PC-9 (cell line): ENCODE measurements at regions not wholly inside any gene's neighbourhood (a gene's known extent, or its start where the extent isn't known, plus 50 kb on each side); places are given as distances from the start of the nearest gene placed in this dataset.
"Not testable (repeated sequence)": the region's sequence is repeated elsewhere in the genome, so short reads cannot be mapped to it uniquely, and the experiment has no call there.

Experiments used
- BruUV-seq: library from RNA; stranded (reverse); fragments of 400-500 nt; replicated peaks from 2 replicates; lab custom pipeline; 2021; lab: Mats Ljungman, UMichigan
- CTCF ChIA-PET: fragments of 300-600 bp; sonication (Branson Sonifier 250); formaldehyde crosslinking; loops from one replicate; lab custom pipeline; 2022; ENCODE audit warnings: antibody characterized with exemption; lab: Charles Lee
- POLR2A ChIA-PET: fragments of 300-600 bp; sonication (Branson Sonifier 250); formaldehyde crosslinking; loops from one replicate; lab custom pipeline; 2022; ENCODE audit warnings: antibody characterized with exemption; ENCODE audit not compliant: unreplicated experiment; lab: Charles Lee
- DNase-seq, 2 experiments: peaks; one replicate each; pipeline versions ENCODE4 v3.0.0 to v3.0.0-alpha.2; 2015 to 2022; ENCODE audit warnings: mixed read lengths in 1 of 2
- H2AFZ ChIP-seq: fragments of 200-600 bp; sonication (generic); 2 replicates; pipeline ENCODE4 v1.8.1; 2017; ENCODE audit warnings: antibody characterized with exemption
- H3F3A ChIP-seq: fragments of 200-600 bp; sonication (generic); 2 replicates; pipeline ENCODE4 v1.8.1; 2017; ENCODE audit warnings: antibody characterized with exemption, mild to moderate bottlenecking, low read depth; ENCODE audit not compliant: insufficient read depth
- H3K27ac ChIP-seq: fragments of 200-600 bp; sonication (generic); 2 replicates; pipeline ENCODE4 v1.6.1; 2016; ENCODE audit warnings: mixed run types
- H3K27me3 ChIP-seq: fragments of 200-600 bp; sonication (generic); 2 replicates; pipeline ENCODE4 v1.6.1; 2016; ENCODE audit warnings: low read depth, mixed run types; ENCODE audit not compliant: insufficient read depth
- H3K36me3 ChIP-seq: fragments of 200-600 bp; sonication (generic); 2 replicates; pipeline ENCODE4 v1.6.1; 2016; ENCODE audit warnings: low read depth, mixed run types
- H3K4me1 ChIP-seq: fragments of 200-600 bp; sonication (generic); replicated peaks from 2 replicates; pipeline ENCODE4 v1.6.1; 2016; ENCODE audit warnings: mixed run types; ENCODE audit not compliant: insufficient read depth
- H3K4me2 ChIP-seq: fragments of 200-600 bp; sonication (generic); 2 replicates; pipeline ENCODE4 v1.6.1; 2017; ENCODE audit warnings: mixed run types
- H3K4me3 ChIP-seq: fragments of 200-600 bp; sonication (generic); 2 replicates; pipeline ENCODE4 v1.6.1; 2016; ENCODE audit warnings: mixed run types
- H3K79me2 ChIP-seq: fragments of 200-600 bp; sonication (generic); 2 replicates; pipeline ENCODE4 v1.6.1; 2017; ENCODE audit warnings: low read depth, mixed run types
- H3K9me2 ChIP-seq: fragments of 200-600 bp; sonication (generic); 2 replicates; pipeline ENCODE4 v1.8.1; 2017; ENCODE audit warnings: mild to moderate bottlenecking; ENCODE audit not compliant: insufficient read depth
- H3K9me3 ChIP-seq: fragments of 200-600 bp; sonication (generic); 2 replicates; pipeline ENCODE4 v1.8.1; 2016; ENCODE audit warnings: low read depth; ENCODE audit not compliant: insufficient read depth
- H4K20me1 ChIP-seq: fragments of 200-600 bp; sonication (generic); 2 replicates; pipeline ENCODE4 v1.8.1; 2017; ENCODE audit not compliant: insufficient read depth
- EZH2 ChIP-seq: fragments of 200-600 bp; sonication (generic); IDR thresholded peaks from 2 replicates; pipeline ENCODE4 v1.8.0; 2017; ENCODE audit warnings: antibody characterized with exemption, low read depth
- intact Hi-C: fragments of 100-400 bp; cut with micrococcal nuclease; formaldehyde crosslinking; loops from one replicate; pipeline ENCODE4 v1.10.0; 2022; ENCODE audit not compliant: unreplicated experiment
- TF ChIP-seq, protein P1 (sequence below): fragments of 200-600 bp; sonication (generic); conservative IDR thresholded peaks from 2 replicates; pipeline ENCODE4 v1.6.1; 2017; ENCODE audit warnings: mixed run types, antibody characterized with exemption, mild to moderate bottlenecking, moderate library complexity

DNA sequence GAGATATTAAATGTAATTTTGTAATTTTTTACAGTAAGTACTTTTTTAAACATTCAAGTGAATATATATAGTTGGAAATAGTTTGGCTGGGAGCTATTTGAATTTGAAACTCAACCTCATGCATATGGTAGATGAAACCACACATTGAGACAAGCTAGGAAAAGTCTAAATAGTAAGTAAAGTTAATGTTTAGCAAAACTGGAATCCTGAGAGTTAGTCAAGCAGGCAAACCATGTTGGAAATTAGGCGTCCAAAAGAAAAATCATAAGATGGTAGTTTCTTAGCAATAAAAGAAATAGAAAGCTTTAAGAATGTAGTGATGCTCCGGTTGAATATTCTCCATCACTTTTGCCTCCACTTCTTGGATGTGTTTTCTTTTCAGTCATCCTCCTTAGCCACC, 657.1 kb upstream of the CDH10 start:
- no peak for TF ChIP-seq EZH2
- TF ChIP-seq, protein P1, sequence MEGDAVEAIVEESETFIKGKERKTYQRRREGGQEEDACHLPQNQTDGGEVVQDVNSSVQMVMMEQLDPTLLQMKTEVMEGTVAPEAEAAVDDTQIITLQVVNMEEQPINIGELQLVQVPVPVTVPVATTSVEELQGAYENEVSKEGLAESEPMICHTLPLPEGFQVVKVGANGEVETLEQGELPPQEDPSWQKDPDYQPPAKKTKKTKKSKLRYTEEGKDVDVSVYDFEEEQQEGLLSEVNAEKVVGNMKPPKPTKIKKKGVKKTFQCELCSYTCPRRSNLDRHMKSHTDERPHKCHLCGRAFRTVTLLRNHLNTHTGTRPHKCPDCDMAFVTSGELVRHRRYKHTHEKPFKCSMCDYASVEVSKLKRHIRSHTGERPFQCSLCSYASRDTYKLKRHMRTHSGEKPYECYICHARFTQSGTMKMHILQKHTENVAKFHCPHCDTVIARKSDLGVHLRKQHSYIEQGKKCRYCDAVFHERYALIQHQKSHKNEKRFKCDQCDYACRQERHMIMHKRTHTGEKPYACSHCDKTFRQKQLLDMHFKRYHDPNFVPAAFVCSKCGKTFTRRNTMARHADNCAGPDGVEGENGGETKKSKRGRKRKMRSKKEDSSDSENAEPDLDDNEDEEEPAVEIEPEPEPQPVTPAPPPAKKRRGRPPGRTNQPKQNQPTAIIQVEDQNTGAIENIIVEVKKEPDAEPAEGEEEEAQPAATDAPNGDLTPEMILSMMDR, result no peak
- Histone ChIP-seq H3K36me3 (no peaks in the 10 kb centered on the region), H3K4me2 (no peak overlapping the region), H3K79me2 (no peaks in the 10 kb centered on the region), H3K4me3 (no peak overlapping the region), H3K27me3 (no peaks in the 10 kb centered on the region), H3K4me1 (no peaks in the 10 kb centered on the region), H2AFZ (no peak overlapping the region), H3K27ac (no peak overlapping the region), H3K9me2 (no peaks in the 10 kb centered on the region), H3F3A (no peaks in the 10 kb centered on the region), H3K9me3 (no peaks in the 10 kb centered on the region), H4K20me1 (no peaks in the 10 kb centered on the region)
- intact Hi-C loops, result no loop called here
- CTCF ChIA-PET, result no interaction called here
- BruUV-seq, result no TSS peak
- POLR2A ChIA-PET, result no interaction called here
- peak in 1 of 2 experiments; percentile 24 for DNase-seq

DNA sequence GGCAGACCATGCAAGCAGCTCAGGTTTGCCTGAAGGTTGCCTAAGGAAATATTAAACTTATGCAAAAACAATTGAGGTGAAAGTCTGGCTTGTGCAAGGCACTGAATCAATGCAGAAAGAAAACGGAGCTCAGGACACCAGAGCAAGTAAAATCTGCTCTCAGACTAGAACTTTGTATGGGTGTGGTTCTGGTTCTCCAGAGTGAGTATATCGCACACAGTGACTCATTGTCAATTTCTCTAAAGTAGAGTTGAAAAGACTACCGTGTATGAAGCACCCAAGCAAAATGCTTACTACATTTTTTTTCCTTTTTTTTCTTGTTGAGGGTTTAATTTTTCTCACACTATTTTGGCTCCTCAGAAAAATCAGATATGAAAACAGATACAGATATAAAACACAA, 650.3 kb upstream of the CDH10 start:
- CTCF ChIA-PET, result no interaction called here
- H3K9me3 ChIP-seq, result no peaks in the 10 kb centered on the region
- H4K20me1 ChIP-seq, result no peaks in the 10 kb centered on the region
- H3K9me2 ChIP-seq, result no peaks in the 10 kb centered on the region
- DNase-seq, result peak in 1 of 2 experiments; percentile 17
- H3F3A ChIP-seq, result no peaks in the 10 kb centered on the region
- H3K79me2 ChIP-seq, result no peaks in the 10 kb centered on the region
- H2AFZ ChIP-seq, result no peak overlapping the region
- no peak overlapping the region for H3K4me3 ChIP-seq
- no TSS peak for BruUV-seq
- no peaks in the 10 kb centered on the region for H3K36me3 ChIP-seq
- H3K4me1 ChIP-seq, result no peaks in the 10 kb centered on the region
- TF ChIP-seq, protein P1, result no peak
- no peak for TF ChIP-seq EZH2
- H3K27me3 ChIP-seq, result no peaks in the 10 kb centered on the region
- no peak overlapping the region for H3K27ac ChIP-seq
- no peak overlapping the region for H3K4me2 ChIP-seq
- POLR2A ChIA-PET, result no interaction called here
- intact Hi-C loops, result loop anchor here (10.0 kb wide), 1 partner anchor 130 kb away; no protein-coding TSS in a partner anchor

DNA sequence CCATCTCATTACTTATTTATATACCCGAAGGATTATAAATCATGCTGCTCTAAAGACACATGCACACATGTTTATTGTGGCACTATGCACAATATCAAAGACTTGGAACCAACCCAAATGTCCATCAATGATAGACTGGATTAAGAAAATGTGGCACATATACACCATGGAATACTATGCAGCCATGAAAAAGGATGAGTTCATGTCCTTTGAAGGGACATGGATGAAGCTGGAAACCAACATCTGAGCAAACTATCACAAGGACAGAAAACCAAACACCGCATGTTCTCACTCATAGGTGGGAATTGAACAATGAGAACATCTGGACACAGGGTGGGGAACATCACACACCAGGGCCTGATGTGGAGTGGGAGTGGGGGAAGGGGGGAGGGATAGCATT, 645.0 kb upstream of the CDH10 start:
- H3K79me2 ChIP-seq, BruUV-seq, H2AFZ ChIP-seq, H3K27me3 ChIP-seq, H4K20me1 ChIP-seq, POLR2A ChIA-PET, H3K9me2 ChIP-seq, DNase-seq, H3K4me2 ChIP-seq, H3K9me3 ChIP-seq, H3K4me1 ChIP-seq, H3K36me3 ChIP-seq, H3K4me3 ChIP-seq, H3K27ac ChIP-seq, H3F3A ChIP-seq, CTCF ChIA-PET: not testable (repeated sequence)
- intact Hi-C loops, result loop anchor here (10.0 kb wide), 1 partner anchor 135 kb away; no protein-coding TSS in a partner anchor

DNA sequence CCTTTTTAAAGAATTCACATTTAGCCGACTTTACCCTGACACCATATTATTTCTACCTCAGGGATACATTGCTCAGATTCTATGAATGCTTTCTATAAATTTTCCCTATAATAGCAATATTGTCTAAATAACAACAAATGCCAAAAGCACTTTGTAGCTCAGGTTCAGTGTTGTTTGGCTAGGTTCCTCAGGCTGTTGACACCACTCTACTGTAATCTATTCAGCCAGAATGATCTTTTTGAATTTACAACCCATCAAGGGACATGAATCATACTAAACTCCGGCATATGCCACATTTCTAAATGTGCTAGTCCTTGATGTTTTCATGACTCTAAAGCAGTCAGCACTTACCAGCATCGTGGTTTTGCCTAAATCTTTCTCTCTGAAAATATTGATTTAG, 641.5 kb upstream of the CDH10 start:
- no peaks in the 10 kb centered on the region for H3F3A ChIP-seq
- H3K27ac ChIP-seq, result no peak overlapping the region
- no peak for DNase-seq
- H2AFZ ChIP-seq, result no peak overlapping the region
- H3K9me2 ChIP-seq, result no peaks in the 10 kb centered on the region
- H3K36me3 ChIP-seq, result no peaks in the 10 kb centered on the region
- H3K9me3 ChIP-seq, result no peaks in the 10 kb centered on the region
- H3K27me3 ChIP-seq, result no peaks in the 10 kb centered on the region
- CTCF ChIA-PET, result interaction anchor here (0.6 kb wide), 1 partner anchor 129 kb away, joined by 3 read pairs; no protein-coding TSS in a partner anchor
- intact Hi-C loops, result no loop called here
- H3K4me3 ChIP-seq, result no peak overlapping the region
- no TSS peak for BruUV-seq
- POLR2A ChIA-PET, result no interaction called here
- no peak overlapping the region for H3K4me2 ChIP-seq
- H3K79me2 ChIP-seq, result no peaks in the 10 kb centered on the region
- TF ChIP-seq EZH2, result no peak
- TF ChIP-seq, protein P1, result no peak
- H4K20me1 ChIP-seq, result no peaks in the 10 kb centered on the region
- no peaks in the 10 kb centered on the region for H3K4me1 ChIP-seq
